Islet precursor cell (in vitro differentiated cells): ENCODE measurements at regions not wholly inside any gene's neighbourhood (a gene's known extent, or its start where the extent isn't known, plus 50 kb on each side); places are given as distances from the start of the nearest gene placed in this dataset.
"Not testable (repeated sequence)": the region's sequence is repeated elsewhere in the genome, so short reads cannot be mapped to it uniquely, and the experiment has no call there.

Source experiments
- DNase-seq: peaks from one replicate; pipeline ENCODE4 v3.0.0-alpha.2; 2018

- DNase-seq: no peak
These were observed 942.6 kb downstream of the SUCLG1 start for GRCh38 chr2:83516503-83516902.

DNA sequence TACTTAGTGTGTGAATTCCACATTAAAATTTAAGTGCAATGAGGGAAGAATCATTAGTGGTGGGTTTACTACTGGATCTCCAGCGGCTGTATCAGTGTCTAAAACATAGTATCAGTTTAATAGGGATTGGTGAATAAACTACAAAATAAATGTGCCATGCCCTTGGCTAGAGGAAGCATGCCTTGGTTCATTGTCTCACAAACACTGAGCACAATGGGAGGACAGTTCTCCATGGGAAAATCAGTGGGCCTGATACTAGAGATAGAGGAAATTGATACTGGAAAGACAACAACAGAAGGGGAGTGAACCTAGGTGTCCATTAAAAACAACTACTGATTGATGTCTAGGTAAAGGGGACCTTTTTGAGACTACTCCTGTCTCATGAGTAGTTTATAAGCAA lies 971.6 kb downstream of the SUCLG1 start:
- no peak for DNase-seq

GRCh38 chr2:83481436-83481835 lies 977.6 kb downstream of the SUCLG1 start:
- DNase-seq: no peak

- DNase-seq: no peak
These were observed 981.0 kb downstream of the SUCLG1 start for GRCh38 chr2:83478037-83478436.

DNA sequence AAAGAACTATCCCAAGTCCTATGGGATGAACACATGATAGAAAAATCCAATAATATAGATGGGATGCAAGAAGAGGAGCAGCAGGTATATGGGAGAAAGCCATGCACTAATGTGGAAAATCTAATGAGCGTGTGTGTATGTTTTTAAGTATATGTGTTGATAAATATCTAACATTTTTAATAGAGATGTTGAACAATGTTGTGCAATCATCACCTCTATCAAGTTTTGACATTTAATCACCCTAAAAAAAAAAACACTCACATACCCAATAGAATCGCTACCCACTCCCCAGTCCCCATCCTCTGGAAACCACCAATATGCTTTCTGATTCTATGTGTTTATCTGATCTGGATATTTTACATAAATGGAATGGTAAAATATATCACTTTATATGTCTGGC lies 983.7 kb downstream of the SUCLG1 start:
- DNase-seq: no peak

GRCh38 chr2:83471655-83472054 lies 987.4 kb downstream of the SUCLG1 start:
- no peak for DNase-seq

- no peak for DNase-seq
These were observed 988.2 kb downstream of the SUCLG1 start for GRCh38 chr2:83470928-83471327.

- DNase-seq: no peak
These were observed 994.6 kb downstream of the SUCLG1 start for GRCh38 chr2:83464444-83464843.

GRCh38 chr2:83462881-83463280 lies 996.2 kb downstream of the SUCLG1 start:
- DNase-seq: no peak

DNA sequence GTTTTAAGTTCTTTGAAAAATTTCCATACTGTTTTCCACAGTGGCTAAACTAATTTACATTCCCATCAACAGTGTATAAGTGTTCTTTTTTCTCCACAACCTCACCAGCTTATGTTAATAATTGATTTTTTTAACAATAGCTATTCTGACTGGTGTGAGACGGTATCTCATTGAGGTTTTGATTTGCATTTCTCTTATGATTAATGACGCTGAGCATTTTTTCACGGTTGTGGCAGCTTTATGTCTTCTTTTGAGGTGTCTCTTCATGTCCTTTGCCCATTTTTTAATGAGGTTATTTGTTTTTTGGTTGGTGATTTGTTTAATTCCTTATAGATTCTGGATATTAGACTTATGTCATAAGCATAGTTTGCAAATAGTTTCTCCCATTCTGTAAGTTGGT lies 997.9 kb downstream of the SUCLG1 start:
- DNase-seq: no peak

- no peak for DNase-seq
These were observed 999.6 kb downstream of the SUCLG1 start for GRCh38 chr2:83459456-83459855.

DNA sequence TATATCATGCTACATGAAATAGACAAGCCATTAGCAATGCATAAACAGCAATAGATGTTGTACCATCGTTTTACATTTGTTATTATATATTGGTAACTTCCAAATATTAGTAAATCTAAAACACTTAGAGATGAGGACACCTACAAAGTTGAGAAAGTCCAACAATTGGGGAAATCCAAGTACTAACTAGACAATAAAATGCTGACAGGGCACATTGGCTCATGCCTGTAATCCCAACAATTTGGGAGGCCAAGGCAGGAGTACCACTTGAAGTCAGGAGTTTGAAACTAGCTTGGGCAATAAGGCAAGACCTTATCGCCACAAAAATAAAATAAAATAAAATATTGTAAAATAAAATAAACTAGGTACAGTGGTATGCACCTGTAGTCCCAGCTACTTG lies 1023.1 kb downstream of the SUCLG1 start:
- no peak for DNase-seq

DNA sequence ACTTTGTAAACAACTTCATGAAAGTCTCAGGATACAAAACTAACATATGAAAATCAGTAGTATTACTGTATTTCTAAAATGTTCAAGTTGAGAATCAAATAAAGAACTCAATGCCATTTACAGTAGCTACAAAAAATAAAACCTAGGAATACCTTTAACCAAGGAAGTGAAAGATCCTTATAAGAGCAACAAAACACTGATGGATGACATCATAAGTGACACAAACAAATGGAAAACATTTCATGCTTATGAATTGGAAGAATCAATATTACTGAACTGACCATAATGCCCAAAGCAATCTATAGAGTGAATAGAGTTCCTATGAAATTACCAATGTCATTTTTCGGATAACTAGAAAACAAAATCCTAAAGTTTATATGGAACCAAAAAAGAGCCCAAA lies 1038.1 kb downstream of the SUCLG1 start:
- no peak for DNase-seq

DNA sequence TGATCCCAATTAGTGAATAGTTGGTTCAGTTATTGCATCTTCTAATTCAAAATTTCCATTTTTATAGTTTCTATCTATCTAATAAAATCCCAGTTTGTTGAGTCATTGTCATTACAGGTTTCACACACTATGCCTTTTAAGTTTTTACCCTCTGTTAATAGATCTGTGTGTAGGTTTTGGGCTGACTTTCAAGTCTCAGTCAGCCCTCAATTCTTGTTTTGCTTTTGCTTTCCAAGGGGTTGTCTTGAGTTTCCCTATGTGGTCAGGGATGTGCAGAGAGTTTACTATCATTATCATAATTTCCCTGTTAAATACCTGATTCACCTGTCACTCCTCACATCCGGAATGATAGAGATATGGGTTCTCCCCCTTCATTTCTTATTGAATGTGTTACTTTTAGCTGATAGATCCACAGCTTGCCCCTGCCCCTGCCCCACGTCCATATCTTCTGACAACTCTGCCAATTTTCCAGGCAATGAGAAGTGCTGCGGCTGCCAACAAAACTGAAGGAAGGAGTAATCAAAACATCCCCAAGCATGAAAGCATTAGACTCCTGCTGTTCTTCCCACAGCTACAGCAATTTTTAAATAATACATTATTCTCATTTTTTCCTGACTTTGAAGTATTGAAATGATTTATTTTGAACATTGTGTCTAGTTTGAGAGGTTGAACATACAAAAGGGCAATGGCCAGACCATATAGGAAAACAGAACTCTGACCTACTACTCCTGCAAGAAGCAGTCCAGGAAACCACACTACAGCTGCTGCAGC lies 1064.8 kb downstream of the SUCLG1 start:
- no peak for DNase-seq

DNA sequence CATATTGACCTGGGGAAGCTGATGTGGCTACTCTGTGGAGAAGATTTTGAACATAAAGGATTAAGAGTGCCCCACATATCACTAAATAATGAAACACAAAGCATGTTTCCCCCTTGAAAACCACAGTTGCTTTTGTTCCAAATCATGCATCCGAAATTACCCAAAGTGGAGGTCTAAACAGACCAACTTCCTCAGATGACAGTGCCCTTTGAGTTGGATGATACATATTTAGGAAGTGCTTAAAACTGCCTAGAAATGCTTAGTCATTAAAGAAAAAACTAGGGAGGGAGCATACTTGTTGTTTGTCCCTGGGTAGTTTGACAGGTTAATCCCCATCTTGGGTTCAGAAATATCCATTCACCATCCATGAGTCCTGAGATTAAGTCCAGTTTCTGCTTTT lies 1070.3 kb downstream of the SUCLG1 start:
- DNase-seq: no peak

- no peak for DNase-seq
These were observed 1072.5 kb downstream of the SUCLG1 start for GRCh38 chr2:83386549-83386948.

DNA sequence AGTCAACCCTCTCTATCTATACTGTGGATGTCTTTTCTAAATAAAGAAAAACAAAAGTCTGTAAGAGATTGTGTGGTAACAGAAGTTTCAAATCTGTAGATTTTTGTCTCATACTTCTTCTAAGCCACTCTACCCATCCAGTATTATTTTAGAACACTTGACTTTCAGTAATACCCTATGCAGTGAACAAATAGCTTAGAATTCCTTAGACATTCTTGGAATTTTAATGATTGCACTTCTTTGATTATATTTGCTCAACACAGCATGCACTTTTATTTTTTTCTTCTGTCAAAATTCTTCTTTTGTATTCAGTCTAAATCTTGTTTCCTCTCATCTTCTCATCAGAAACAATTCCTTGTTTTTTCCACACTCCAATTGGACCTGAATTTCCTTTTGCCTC lies 1080.2 kb downstream of the SUCLG1 start:
- DNase-seq: no peak

GRCh38 chr2:83376731-83377130 lies 1082.3 kb downstream of the SUCLG1 start:
- no peak for DNase-seq

GRCh38 chr2:83370419-83370762 lies 1088.7 kb downstream of the SUCLG1 start:
- DNase-seq: no peak

GRCh38 chr2:83369601-83370418 lies 1089.3 kb downstream of the SUCLG1 start:
- DNase-seq: no peak

GRCh38 chr2:83368916-83369315 lies 1090.2 kb downstream of the SUCLG1 start:
- no peak for DNase-seq

DNA sequence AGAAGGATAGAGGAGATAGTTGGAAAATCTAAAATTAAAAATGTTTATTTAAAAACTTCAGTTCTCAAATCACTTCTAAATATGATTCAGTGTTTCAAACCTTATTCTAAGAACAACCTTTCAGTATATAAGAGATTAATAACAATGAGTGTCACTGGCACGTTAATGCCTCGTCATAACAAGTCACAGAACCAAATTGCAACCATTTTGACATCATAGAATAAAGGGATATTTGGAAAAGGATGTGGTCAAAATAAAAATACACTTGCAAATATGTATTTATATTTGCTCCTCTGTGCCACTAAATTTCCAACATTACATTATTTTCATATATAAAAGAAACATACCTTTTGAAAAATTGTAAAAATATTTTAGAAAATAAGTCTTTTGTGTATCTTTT lies 1090.6 kb downstream of the SUCLG1 start:
- no peak for DNase-seq

DNA sequence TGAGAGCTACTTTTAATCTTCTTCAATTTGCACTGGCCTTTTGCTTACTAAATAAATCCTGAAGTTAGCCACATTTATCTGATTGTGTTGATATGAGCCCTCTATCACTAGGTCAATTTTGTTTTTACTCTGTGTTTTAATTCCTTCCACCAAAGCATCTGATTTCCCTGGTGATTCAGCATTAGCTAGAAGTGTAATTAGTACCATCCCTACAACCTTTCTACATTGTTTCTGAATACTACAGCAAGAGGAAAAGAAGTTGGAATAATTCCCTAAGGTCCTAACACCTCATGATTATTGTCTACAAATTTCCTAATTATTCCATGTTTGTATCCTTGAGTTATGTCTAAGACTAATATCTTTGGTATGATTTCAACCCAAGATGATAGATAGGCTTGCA lies 1093.6 kb downstream of the SUCLG1 start:
- DNase-seq: no peak

GRCh38 chr2:83364264-83364663 lies 1094.8 kb downstream of the SUCLG1 start:
- no peak for DNase-seq

DNA sequence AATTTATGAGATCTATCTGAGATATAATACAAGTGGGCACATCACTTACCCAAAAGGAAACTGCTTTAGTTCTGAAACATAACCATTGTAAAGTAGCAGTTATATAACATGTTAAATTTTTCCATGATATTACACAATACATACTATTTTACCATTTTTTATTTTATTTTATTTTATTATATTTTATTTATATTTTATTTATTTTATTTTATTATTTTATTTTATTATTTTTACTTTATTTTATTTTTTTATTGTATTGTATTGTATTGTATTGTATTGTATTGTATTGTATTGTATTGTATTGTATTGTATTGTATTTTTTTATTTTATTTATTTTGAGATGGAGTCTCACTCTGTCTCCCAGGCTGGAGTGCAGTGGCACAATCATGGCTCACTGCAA lies 1095.9 kb downstream of the SUCLG1 start:
- not testable (repeated sequence) for DNase-seq
